DOHH2 (cell line): ENCODE measurements at regions not wholly inside any gene's neighbourhood (a gene's known extent, or its start where the extent isn't known, plus 50 kb on each side); places are given as distances from the start of the nearest gene placed in this dataset.

ENCODE experiments used
- EZH2phosphoT487 ChIP-seq: fragments of 200-600 bp; sonication (generic); IDR thresholded peaks from 2 replicates; pipeline ENCODE4 v1.6.1; 2017; ENCODE audit warnings: borderline replicate concordance, mild to moderate bottlenecking, antibody characterized with exemption, low read length, moderate library complexity, mixed read lengths
- TF ChIP-seq, protein P1 (sequence below): fragments of 200-600 bp; sonication (generic); IDR thresholded peaks from one replicate; pipeline ENCODE4 v1.5.1; 2014; ENCODE audit warnings: antibody characterized with exemption, mild to moderate bottlenecking, low read depth, low read length; ENCODE audit not compliant: poor library complexity, severe bottlenecking

DNA sequence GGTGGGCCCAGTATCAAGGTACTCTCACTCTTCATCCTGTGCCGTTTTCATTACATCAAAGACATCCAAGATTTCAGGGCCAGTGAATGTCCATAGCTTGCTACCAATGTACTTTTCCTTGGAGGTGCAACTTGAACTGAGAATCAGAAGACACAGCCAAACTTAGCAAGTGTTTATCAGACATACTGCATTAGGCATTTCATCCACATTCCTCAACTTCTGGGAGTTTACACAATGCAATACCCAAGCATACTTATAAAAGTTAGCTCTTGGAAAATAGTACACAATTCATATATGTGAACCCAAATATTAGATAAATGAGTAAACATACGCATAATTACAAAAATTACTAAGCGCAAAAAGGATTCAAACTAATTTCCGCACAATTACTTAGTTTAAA, 216.3 kb upstream of the RHOBTB1 start:
- TF ChIP-seq, protein P1, sequence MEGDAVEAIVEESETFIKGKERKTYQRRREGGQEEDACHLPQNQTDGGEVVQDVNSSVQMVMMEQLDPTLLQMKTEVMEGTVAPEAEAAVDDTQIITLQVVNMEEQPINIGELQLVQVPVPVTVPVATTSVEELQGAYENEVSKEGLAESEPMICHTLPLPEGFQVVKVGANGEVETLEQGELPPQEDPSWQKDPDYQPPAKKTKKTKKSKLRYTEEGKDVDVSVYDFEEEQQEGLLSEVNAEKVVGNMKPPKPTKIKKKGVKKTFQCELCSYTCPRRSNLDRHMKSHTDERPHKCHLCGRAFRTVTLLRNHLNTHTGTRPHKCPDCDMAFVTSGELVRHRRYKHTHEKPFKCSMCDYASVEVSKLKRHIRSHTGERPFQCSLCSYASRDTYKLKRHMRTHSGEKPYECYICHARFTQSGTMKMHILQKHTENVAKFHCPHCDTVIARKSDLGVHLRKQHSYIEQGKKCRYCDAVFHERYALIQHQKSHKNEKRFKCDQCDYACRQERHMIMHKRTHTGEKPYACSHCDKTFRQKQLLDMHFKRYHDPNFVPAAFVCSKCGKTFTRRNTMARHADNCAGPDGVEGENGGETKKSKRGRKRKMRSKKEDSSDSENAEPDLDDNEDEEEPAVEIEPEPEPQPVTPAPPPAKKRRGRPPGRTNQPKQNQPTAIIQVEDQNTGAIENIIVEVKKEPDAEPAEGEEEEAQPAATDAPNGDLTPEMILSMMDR: no peak
- TF ChIP-seq EZH2phosphoT487: no peak
